ENCODE measurements at regions not wholly inside any gene's neighbourhood (a gene's known extent, or its start where the extent isn't known, plus 50 kb on each side); places are given as distances from the start of the nearest gene placed in this dataset.

GRCh38 chr2:167900435-167901114, 346.8 kb downstream of the STK39 start:
- in situ Hi-C loops (cut with HindIII; ENCODE audit: low pct_unique_long_range_greater_than_20kb, low sequenced_read_pairs), result no loop called here
- DNase-seq (ENCODE audit: low read depth), result no peak

GRCh38 chr2:167898340-167898739, 349.1 kb downstream of the STK39 start:
- no peak for DNase-seq (ENCODE audit: low read depth)
- in situ Hi-C loops (cut with HindIII; ENCODE audit: low pct_unique_long_range_greater_than_20kb, low sequenced_read_pairs), result no loop called here

GRCh38 chr2:167891841-167892240, 355.6 kb downstream of the STK39 start:
- DNase-seq (ENCODE audit: low read depth), result no peak
- in situ Hi-C loops (cut with HindIII; ENCODE audit: low pct_unique_long_range_greater_than_20kb, low sequenced_read_pairs), result no loop called here

DNA sequence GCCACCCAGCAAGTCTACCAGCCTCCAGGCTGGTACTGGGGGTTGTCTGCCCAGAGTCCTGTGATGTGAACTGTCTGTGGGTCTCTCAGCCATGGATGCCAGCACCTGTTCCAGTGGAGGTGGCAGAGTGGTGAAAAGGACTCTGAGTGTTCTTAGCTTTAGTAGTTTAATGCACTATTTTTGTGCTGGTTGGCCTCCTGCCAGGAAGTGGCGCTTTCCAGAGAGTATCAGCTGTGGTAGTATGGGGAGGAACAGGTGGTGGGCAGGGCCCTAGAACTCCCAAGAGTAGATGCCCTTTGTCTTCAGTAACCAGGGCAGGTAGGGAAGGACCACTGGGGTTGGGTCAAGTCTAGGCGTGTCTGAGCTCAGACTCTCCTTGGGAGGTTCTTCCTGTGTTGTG, 356.7 kb downstream of the STK39 start:
- DNase-seq (ENCODE audit: low read depth), result no peak
- in situ Hi-C loops (cut with HindIII; ENCODE audit: low pct_unique_long_range_greater_than_20kb, low sequenced_read_pairs), result no loop called here

DNA sequence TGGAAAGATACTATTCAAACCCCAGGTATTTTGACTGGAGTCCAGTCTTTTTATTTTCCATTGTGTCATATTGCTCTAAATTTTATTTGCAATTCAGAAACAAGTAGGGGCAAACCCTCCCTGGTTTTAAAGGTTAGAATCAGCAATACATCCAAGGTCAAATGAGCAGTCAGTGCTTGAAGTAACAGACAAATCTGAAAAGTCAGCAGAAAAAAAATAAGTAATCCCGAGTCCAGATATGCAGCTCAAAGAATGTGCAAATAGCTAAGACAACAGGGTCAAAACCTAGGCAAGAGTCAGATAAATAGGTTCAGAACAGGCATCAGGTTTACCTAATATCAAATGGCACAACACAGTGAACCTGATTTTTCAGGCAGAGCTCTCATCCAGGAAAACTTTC, 367.0 kb downstream of the STK39 start:
- in situ Hi-C loops (cut with HindIII; ENCODE audit: low pct_unique_long_range_greater_than_20kb, low sequenced_read_pairs), result no loop called here

GRCh38 chr2:167875529-167875928, 371.9 kb downstream of the STK39 start:
- in situ Hi-C loops (cut with HindIII; ENCODE audit: low pct_unique_long_range_greater_than_20kb, low sequenced_read_pairs), result no loop called here
- no peak for DNase-seq (ENCODE audit: low read depth)

More for the DNA sequence above, 367.0 kb downstream of the STK39 start:
- no peak for DNase-seq (ENCODE audit: low read depth)

DNA sequence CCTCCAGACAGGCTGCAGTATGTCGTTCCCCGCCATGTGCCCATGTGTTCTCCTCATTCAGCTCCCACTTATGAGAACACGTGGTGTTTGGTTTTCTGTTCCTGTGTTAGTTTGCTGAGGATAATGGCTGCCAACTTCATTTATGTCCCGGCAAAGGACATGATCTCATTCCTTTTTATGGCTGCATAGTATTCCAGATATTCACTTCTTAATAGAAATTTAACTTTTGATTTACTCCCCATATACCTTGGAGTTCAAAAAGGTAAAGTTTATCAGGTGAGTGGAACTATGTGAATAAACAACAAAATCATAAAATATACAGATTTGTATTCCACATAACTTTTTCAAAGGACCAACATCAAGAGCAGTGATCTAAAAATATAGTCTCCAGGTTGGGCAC, 372.6 kb downstream of the STK39 start:
- no peak for DNase-seq (ENCODE audit: low read depth)
- in situ Hi-C loops (cut with HindIII; ENCODE audit: low pct_unique_long_range_greater_than_20kb, low sequenced_read_pairs), result no loop called here

DNA sequence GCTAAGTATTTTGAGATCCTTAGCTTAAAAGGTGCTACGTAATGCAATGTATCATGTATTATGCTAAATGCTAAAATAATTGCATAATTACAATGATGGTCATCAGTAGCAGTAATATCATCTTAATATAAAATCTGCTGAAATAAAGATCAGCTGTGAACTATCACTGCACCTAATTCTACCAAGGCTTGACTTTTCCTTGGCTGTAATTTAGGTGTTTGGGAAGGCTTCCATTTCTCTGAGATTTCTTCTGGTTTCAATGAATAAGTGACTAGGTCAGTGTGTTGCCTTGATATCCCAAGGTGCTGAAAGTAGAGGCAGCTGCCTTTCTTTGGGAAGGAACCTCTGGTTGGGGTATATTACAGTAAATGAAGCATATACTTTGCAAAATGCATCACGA, 376.1 kb downstream of the STK39 start:
- in situ Hi-C loops (cut with HindIII; ENCODE audit: low pct_unique_long_range_greater_than_20kb, low sequenced_read_pairs), result no loop called here
- DNase-seq (ENCODE audit: low read depth), result no peak

DNA sequence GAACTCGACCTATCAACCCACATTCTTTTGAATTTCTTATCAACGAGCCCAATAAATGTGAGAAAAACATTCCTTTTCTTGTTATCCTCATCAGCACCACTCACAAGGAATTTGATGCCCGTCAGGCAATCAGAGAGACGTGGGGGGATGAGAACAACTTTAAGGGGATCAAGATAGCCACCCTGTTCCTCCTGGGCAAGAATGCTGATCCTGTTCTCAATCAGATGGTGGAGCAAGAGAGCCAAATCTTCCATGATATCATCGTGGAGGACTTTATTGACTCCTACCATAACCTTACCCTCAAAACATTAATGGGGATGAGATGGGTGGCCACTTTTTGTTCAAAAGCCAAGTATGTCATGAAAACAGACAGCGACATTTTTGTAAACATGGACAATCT, 378.2 kb downstream of the STK39 start:
- DNase-seq (ENCODE audit: low read depth), result no peak
- in situ Hi-C loops (cut with HindIII; ENCODE audit: low pct_unique_long_range_greater_than_20kb, low sequenced_read_pairs), result no loop called here

GRCh38 chr2:167863377-167863776, 384.0 kb downstream of the STK39 start:
- DNase-seq (ENCODE audit: low read depth), result no peak
- in situ Hi-C loops (cut with HindIII; ENCODE audit: low pct_unique_long_range_greater_than_20kb, low sequenced_read_pairs), result no loop called here

DNA sequence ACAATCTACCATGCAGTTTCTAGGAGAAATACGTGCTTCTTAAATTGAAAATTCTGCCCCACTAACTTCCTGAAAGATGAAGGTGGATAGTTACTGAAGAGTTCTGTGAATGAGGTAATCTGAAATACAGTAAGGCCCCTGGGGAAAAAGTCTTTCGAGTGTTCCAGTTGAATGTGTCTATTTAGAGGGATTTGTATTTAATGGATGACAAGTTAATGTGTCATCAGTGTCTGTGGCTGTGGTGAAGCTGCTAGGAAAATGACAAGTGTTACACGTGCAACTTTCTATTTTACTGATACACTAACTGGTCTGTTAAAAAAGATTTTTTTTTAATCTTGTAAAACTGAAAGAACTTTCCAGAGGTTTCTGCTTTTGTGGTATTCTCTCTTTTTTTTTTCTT, 384.6 kb downstream of the STK39 start:
- DNase-seq (ENCODE audit: low read depth), result peak; percentile 82
- in situ Hi-C loops (cut with HindIII; ENCODE audit: low pct_unique_long_range_greater_than_20kb, low sequenced_read_pairs), result no loop called here

- no peak for DNase-seq (ENCODE audit: low read depth)
- in situ Hi-C loops (cut with HindIII; ENCODE audit: low pct_unique_long_range_greater_than_20kb, low sequenced_read_pairs), result no loop called here
Observed at GRCh38 chr2:167862296-167862695, 385.1 kb downstream of the STK39 start.

DNA sequence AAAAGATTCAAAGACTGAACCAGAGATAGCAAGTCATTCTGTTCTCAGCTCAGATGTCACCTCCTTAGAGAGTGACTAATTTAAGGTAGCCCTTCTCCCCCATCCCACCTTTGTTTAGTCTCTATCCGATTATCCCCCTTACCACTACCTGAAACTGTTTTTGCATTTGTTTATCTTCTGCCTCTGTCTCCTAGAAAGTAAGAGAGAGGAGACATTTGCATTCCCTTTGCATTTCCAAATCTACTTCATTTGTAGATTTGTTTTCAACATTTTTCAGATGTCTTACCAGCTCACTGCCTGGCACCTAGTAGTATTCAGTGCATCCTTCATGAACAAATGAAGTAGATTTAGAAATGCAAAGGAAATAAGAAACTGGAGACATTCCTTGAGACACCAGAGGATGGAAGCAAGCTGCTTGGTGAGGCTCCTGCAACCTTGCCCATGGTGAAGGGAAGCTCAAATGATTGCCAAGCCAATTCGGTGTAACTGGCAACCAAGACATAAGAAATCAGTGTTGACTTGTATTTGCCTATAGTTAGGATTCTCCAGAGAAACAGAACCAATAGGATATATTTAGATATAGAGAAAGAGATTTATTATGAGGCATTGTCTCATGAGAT, 385.7 kb downstream of the STK39 start:
- DNase-seq (ENCODE audit: low read depth), result no peak
- in situ Hi-C loops (cut with HindIII; ENCODE audit: low pct_unique_long_range_greater_than_20kb, low sequenced_read_pairs), result no loop called here

GRCh38 chr2:167860082-167860481, 387.3 kb downstream of the STK39 start:
- no peak for DNase-seq (ENCODE audit: low read depth)
- in situ Hi-C loops (cut with HindIII; ENCODE audit: low pct_unique_long_range_greater_than_20kb, low sequenced_read_pairs), result no loop called here

DNA sequence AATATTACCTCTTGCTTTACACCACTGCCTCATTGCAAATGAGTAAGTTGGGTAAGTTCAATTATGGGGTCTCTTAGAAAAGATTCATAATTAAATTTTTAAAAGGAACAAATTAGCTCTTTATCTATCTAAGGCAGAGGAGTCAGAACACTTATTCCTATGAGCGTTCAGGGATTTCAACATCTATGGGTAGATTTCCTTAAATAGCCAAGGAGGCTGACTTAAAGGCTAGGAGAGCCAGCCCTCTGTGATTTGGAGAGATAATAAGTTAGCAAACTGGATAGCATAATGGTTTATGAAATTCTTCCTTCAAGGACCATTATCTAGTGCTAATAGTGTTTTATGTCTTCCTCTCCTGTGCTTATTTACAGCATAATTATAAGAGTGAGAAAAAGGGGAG, 387.7 kb downstream of the STK39 start:
- in situ Hi-C loops (cut with HindIII; ENCODE audit: low pct_unique_long_range_greater_than_20kb, low sequenced_read_pairs), result no loop called here
- no peak for DNase-seq (ENCODE audit: low read depth)

GRCh38 chr2:167858086-167858485, 389.3 kb downstream of the STK39 start:
- DNase-seq (ENCODE audit: low read depth), result no peak
- in situ Hi-C loops (cut with HindIII; ENCODE audit: low pct_unique_long_range_greater_than_20kb, low sequenced_read_pairs), result no loop called here

DNA sequence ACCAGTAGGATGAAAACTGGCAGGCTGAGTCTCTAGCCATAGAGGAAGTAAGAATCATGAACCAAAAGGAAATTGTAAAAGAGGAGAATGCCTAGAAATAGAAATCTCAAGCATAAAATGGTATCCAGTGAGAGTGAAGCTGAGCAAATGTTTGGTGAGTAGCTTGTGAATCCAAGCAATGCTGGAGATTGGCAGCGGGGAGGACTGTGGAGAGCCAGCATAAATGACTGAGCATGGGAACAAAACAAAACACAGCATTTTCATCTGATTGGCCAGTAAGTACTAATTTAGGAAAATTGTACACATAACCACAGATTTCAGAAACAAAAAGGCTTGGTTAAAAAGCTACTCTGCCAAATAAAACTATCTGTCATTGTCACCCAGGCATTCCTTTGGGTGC, 390.0 kb downstream of the STK39 start:
- DNase-seq (ENCODE audit: low read depth), result no peak
- in situ Hi-C loops (cut with HindIII; ENCODE audit: low pct_unique_long_range_greater_than_20kb, low sequenced_read_pairs), result no loop called here

- no peak for DNase-seq (ENCODE audit: low read depth)
- in situ Hi-C loops (cut with HindIII; ENCODE audit: low pct_unique_long_range_greater_than_20kb, low sequenced_read_pairs), result no loop called here
Observed at GRCh38 chr2:167856190-167856589, 391.2 kb downstream of the STK39 start.

- in situ Hi-C loops (cut with HindIII; ENCODE audit: low pct_unique_long_range_greater_than_20kb, low sequenced_read_pairs), result no loop called here
- DNase-seq (ENCODE audit: low read depth), result no peak
Observed at GRCh38 chr2:167855211-167855610, 392.2 kb downstream of the STK39 start.

GRCh38 chr2:167853717-167854116, 393.7 kb downstream of the STK39 start:
- in situ Hi-C loops (cut with HindIII; ENCODE audit: low pct_unique_long_range_greater_than_20kb, low sequenced_read_pairs), result no loop called here
- no peak for DNase-seq (ENCODE audit: low read depth)
